GM12874 (cell line): ENCODE measurements at regions not wholly inside any gene's neighbourhood (a gene's known extent, or its start where the extent isn't known, plus 50 kb on each side); places are given as distances from the start of the nearest gene placed in this dataset.
A peak's percentile ranks its signal among the peaks of the same experiment; 100 is the strongest.

Experiments
- TF ChIP-seq, protein P1 (sequence below): IDR thresholded peaks from 2 replicates; pipeline ENCODE4 v1.5.1; 2011; ENCODE audit warnings: low read depth, mild to moderate bottlenecking, control low read depth, low read length, moderate library complexity; ENCODE audit not compliant: insufficient read depth

DNA sequence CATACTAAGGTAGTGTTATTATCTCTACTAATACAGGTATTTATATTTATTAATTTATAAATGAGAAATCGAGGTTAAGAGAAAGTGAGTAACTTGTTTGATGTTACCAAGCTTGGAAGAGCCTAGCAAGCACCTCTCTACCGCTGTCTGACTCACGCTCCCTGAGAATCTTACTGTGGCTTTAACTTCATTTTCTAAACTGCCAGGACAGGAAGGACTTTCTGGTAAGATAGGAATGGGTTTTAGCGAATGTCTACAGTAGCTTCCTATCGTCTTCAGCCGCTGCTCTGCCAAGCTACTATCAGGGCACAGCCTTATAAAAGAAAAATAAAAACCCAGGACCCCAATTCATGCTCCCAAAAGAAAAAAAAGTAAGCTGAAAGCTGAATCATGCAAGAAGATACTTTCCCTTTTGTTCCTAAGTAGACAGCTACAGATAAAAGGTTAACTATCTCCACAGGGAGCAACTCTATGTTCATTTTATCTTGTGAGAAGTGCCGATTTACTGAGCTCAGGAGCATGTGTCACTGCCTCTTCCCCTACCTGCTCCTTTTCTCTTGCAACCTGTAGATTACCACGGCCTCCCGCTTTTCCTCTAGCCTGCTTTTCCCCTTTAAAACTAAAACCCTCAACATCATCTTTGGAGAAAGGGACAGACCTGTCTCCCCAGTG is 60.2 kb downstream of the THNSL1 start:
- TF ChIP-seq, protein P1, sequence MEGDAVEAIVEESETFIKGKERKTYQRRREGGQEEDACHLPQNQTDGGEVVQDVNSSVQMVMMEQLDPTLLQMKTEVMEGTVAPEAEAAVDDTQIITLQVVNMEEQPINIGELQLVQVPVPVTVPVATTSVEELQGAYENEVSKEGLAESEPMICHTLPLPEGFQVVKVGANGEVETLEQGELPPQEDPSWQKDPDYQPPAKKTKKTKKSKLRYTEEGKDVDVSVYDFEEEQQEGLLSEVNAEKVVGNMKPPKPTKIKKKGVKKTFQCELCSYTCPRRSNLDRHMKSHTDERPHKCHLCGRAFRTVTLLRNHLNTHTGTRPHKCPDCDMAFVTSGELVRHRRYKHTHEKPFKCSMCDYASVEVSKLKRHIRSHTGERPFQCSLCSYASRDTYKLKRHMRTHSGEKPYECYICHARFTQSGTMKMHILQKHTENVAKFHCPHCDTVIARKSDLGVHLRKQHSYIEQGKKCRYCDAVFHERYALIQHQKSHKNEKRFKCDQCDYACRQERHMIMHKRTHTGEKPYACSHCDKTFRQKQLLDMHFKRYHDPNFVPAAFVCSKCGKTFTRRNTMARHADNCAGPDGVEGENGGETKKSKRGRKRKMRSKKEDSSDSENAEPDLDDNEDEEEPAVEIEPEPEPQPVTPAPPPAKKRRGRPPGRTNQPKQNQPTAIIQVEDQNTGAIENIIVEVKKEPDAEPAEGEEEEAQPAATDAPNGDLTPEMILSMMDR, result no peak

DNA sequence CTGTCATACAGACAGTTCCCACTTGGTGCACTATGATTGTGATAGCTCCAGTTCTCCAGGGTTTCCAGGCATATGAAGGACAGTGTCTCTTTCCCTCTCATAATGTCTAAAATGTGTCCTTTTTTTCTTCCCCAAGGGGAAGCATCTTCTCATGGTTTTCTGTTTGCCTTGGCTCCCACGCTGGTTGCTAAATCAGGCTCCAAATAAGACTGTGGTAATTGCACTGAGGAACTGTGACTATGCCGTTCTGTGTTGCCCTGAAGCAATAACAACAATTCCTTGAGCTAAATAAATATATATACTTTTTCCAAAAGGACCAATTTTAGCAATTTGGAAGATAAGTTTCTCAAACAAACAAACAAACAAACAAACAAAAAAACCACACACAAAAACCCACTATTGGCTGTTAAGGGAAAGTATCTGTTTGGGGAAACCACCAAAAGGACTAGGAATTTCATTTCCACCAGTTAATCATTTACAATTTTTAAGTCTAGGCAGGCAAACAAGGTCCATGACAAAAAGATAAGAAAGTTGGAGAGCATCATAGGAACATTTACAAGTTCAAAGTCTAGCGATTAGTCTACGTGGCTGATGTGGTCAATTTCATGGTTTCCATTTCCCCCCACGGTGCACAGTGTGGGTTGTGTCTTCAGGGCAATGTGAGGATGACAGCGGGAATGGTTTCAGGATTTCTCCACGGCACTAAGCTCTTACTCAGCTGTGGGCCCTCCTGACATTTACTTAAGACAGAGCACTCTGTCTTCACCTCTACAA is 62.4 kb downstream of the THNSL1 start:
- TF ChIP-seq, protein P1, result no peak

DNA sequence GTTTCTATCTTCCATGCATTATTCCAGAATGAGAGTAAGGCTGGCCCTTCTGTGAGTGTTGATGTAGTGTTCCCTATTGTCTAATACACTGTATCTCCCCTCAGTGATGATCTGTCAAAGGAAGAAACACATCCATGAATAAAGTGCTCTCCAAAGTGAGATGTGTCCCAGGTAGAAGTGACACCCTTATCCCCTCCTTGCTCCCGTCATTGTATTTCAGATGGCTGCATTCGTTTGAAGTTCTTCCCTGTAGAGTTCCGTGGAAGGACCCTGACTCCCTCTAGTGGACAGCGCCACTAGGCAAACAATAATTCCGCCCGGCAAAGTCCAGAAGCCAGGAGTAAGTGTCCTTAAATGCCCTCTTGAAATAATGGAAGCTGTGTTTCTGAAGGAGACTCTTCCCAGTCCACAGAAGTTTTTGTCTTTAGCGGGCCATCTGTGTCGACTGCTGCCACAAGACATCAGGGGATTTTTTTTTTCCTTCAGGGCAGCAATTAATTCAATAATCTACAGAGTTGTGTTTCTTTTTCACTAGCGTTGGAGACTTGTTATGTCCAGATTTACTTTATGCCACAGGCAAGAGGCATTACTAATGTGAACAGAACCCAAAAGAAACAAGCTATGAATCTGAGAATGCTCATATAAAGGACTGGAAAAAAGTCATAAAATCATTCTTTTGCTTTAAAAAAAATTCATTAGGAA is 64.6 kb downstream of the THNSL1 start:
- TF ChIP-seq, protein P1, result peak; percentile 83

DNA sequence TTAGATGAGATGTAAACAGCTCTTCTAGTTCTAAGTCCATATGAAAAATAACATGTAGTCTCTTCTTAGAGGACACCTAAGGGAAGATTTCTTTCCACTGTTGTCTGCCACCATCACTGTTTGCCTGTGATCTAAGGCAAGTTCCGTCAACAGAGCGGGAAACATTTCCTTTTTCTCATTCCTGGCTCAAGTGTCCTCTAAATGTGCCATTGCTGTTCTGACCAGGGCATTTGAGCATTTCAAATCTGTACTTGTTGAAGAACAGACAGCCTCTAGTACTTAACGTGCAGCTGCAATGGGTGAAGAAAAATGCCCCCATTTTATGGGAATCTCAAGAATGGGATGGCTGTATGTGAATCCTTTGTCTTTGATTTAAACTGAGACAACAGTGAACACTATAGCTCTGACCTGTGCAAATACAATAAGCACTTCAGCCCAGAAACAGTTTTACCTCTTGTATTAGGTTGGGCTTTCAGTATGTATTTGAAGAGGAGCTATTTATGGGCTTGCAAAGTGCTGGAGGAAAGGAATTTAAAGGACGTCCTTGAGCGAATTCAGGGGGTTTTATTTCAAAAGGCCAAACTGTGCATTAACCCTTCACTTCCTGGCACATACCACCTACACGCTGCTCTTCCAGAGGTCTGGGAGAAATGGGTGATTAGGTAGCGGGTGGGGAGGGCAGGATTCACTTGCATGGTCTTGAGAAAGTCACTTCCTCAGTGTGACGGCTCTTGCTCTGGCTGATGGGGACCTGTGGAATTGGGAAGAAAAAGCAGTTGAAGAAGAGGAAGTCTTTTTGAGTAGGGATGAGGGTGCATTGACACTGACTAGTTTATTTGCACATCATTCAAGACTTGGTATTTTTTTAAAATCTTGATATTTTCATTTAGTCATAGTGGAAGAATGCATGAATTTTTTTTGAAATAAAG is 66.1 kb downstream of the THNSL1 start:
- TF ChIP-seq, protein P1, result no peak

DNA sequence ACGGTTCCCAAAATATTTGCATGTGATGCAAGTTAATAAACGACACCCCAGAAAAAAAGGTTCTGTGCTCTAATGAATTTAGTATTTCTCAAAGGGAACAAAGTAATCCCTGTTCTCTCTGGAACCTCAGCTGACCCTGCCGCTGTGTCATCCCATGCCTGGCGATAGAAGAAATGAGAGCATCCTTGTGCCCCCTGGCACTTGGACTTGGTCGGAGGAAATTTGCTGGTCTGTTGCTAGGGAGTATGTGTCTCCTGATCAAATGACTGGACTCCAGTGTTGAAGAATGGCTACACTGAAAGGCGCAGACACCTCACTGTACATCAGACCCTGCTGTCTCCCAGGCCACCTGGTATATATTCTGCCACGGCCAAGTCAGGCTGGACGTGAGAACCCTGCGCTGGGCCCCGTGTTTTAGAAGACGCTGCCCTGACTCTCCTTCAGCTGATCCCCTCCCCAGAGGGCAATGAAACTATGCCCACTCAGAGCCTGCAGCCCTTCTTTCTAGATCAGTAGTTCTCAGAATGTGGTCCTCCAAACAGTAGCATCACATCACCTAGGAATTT is 67.2 kb downstream of the THNSL1 start:
- TF ChIP-seq, protein P1, result no peak

DNA sequence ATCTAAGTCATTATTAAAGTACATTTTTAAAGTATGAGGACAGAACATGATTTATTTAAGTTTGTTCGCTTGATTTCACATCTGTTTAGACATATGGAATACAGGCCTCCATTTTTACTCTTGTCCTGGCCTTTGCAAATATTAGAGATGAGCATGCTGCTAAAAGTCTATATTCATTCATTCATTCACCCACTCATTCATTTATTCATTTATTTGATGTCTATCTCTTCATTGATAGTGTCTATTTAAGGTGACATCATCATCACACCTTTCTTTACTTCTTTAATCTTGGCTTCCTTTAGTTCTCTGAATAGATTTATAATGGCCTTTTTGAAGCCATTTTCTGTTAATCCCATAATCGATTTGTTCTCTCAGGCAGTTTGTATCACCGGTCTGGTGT is 68.0 kb downstream of the THNSL1 start:
- TF ChIP-seq, protein P1, result no peak
